Stimulated activated CD4-positive, alpha-beta T cell treated with anti-CD3 and anti-CD28 coated beads, Interleukin-4, amount 100 ng/mL, for 1 hour (primary cell): ENCODE measurements at regions not wholly inside any gene's neighbourhood (a gene's known extent, or its start where the extent isn't known, plus 50 kb on each side); places are given as distances from the start of the nearest gene placed in this dataset.
"Not testable (repeated sequence)": the region's sequence is repeated elsewhere in the genome, so short reads cannot be mapped to it uniquely, and the experiment has no call there.

ENCODE experiments used
- DNase-seq: peaks from one replicate; pipeline ENCODE4 v3.0.0-alpha.2; 2020

- no peak for DNase-seq
These were observed 145.3 kb upstream of the ECI2 start for GRCh38 chr6:4280707-4281106.

DNA sequence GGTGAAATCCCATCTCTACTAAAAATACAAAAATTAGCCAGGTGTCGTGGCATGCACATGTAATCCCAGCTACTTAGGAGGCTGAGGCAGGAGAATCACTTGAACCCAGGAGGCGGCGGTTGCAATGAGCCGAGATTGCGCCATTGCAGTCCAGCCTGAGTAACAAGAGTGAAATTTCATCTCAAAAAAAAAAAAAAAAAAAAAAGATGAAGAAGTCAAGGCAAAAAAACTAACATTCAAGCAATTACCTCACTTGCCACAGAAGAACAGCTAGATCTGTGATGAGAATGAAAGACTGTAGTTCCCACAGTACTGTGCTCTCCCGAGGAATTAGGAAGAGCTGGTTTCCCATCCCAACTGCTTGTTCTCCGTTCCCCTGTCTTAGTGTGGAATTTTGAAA lies 144.7 kb upstream of the ECI2 start:
- no peak for DNase-seq

DNA sequence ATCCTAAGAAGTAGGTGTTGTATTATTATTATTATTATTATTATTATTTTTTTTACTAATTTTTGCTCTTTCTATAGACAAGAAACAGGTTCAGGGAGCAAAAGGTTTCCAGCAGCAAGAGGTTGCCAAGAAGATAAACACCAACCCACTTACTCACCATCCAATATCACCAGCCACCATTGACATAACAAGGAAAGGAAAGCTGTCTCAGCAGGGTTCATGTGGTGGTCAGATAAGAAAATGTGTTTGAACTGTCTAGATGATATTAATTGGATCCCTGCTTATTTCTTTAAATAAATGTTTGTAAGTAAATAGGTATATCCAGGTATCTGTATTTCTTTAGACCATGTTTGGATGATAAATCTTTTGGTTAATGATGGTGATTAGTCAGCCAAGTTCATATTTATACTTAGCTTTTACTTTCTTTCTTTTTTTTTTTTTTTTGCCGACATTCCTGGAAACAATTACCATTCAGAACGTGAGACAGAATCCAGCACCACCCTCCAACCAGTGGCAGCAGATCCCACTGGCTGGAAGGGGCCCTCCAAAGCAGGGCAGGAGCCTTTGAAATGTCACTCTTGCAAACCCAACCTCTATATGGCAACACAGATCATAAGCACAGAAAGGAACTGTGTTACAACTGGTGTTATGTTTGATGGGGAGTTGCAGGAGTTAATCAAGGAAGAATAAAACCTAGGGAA lies 139.2 kb upstream of the ECI2 start:
- no peak for DNase-seq

- DNase-seq: no peak
These were observed 137.6 kb upstream of the ECI2 start for GRCh38 chr6:4272996-4273395.

GRCh38 chr6:4271761-4272470 lies 136.5 kb upstream of the ECI2 start:
- DNase-seq: no peak

DNA sequence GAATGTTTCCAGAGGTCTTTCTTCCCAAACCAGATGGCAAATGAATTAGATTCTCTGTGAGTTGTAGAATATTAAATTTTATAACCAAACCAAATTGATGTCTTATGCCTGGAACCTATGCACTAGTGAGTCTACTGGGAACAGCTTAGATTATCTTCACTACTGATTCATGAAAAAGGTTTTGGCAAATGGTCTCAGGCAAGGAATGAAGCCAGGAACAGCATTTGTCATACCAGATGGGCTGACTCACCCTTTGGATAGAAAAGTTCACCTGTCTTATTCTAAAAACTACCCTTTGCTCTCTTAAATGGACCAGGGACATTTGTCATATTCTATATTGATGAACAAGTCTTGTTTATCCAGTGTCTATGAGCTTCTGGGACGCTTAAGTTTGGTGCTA lies 135.4 kb upstream of the ECI2 start:
- DNase-seq: no peak

- no peak for DNase-seq
These were observed 134.6 kb upstream of the ECI2 start for GRCh38 chr6:4270001-4270400.

DNA sequence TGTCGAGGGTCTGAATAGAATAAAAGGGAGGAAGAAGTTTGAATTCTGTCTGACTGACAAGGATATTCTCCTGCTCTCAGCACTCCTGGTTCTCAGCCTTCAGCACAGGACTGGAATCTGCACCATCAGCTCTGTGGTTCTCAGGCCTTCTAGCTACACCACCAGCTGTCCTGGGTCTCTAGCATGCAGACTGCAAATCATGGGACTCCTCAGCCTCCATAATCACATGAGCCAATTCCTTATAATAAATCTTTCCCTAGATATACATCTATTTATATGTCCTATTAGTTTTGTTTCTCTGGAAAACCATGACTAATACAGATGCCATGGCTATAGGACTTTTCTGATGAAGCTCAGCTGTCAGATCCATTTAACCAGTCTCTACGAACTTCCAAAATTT lies 132.8 kb upstream of the ECI2 start:
- DNase-seq: no peak

DNA sequence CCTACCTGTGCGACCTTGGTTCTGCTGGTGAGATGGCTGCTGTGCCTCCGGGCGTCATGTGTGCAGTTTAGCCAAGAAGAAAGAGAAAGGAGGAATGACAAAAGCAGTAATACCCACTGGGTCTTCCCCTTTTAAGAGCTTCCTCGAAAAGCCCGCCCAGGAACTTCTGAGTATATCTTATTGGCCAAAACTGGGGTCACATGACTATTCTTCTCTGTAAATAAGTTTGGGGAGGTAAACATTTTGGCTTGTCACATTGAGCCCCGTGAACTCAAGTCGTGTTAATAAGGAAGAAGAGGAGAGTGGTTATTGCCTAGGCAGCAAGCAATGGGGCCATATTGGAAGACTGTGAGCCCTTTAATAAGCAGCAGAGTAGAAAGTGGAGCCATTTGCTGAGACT lies 130.4 kb upstream of the ECI2 start:
- DNase-seq: no peak

- DNase-seq: no peak
These were observed 129.2 kb upstream of the ECI2 start for GRCh38 chr6:4264601-4265000.

- DNase-seq: no peak
These were observed 128.7 kb upstream of the ECI2 start for GRCh38 chr6:4264081-4264480.

DNA sequence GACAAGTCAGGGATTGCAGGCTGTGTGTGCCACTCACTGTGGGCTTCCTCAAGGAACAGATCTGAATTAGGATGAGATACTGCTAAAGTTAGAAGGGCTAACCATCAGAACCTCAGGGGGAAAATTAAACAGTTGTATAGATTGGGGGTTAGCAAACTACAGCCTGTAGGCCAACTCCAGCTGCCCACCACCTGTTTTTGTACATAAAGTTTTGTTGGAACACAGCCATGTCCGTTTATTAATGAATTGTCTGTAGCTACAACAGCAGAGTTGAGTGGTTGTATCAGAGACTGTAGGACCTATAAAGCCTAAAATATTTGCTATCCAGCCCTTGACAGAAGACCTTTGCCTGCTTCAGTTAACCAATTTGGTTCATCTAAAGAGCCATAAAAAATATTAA lies 127.2 kb upstream of the ECI2 start:
- no peak for DNase-seq

DNA sequence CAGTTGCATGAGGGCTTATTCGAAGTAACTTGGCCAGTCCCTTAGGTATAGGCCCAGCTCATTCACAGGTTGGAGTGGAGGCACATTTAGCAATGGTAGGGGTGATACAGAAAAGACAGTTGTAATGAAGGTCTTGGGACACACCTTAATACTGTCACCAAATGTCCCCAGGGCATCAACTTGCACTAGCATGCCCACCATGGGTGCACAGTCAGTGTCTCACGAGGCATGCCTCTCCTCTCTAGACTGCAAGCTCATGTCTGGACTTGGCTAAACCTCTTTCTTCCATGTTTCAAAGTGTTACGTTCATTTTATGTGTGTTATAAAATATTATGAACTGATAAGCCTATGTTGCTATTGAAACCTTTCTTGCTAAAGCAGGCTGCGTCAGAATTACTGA lies 124.0 kb upstream of the ECI2 start:
- DNase-seq: no peak

- no peak for DNase-seq
These were observed 123.4 kb upstream of the ECI2 start for GRCh38 chr6:4258733-4259132.

DNA sequence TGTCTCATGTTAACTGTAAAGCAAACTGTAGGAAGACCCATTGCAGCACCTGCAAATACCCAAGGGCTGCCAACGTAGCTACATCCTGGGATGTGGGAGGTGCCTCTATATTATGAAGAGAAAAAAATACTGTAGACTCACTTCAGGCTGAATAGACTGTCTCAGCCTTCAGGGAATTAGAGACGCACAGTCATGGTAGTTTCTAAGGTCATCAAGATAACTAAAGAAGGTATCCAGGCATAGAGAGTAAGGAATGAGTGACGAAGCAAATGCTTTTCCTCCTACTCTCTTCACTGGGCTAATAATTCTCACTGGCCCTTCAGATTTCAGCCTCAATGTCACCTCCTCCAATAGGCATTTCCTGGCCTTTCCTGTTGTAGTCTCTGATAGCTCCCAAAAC lies 121.6 kb upstream of the ECI2 start:
- DNase-seq: no peak

DNA sequence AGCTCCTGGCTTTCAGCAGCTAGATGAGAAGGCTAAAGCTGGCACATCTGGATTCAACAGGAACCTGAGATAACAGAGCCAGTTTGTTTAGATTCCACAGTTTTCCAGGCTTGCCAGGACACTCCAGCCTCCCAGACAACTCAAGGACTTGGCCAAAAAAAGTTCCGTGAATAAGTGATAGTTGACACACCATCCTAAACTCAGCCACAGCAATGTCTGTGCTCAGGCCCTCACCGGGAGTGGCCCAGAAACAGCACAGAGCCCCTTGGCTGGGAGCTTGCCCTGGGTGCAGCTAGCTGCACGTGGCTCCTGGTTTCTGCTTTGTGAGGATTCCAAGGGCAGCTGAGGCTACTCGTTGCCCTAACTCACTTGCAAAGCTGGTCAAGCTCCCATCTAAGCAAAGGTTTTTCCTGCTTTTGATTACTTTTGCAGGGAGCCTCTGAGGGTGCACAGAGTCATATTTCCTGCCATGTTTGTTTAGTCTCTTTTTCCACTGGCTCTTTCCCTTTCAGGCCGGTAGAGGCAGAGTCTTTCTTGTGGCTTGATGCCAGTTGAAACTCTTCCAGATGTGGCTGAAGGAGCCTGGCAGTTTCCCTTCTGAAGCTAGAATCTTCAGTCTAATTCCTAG lies 118.3 kb upstream of the ECI2 start:
- DNase-seq: no peak

GRCh38 chr6:4252445-4252844 lies 117.1 kb upstream of the ECI2 start:
- not testable (repeated sequence) for DNase-seq

GRCh38 chr6:4250645-4251044 lies 115.3 kb upstream of the ECI2 start:
- DNase-seq: no peak

DNA sequence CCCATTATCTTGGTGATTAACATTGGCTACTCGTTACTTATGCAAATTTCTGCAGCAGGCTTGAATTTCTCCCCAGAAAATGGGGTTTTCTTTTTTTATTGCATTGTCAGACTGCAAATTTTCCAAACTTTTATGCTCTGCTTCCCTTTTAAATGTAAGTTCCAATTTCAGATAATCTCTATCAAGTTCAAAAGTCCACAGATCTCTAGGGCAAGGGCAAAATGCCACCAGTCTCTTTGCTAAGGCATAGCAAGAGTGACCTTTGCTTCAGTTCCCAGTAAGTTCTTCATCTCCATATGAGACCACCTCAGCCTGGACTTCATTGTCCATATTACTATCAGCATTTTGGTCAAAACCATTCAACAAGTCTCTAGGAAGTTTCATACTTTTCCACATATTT lies 108.5 kb upstream of the ECI2 start:
- DNase-seq: not testable (repeated sequence)

DNA sequence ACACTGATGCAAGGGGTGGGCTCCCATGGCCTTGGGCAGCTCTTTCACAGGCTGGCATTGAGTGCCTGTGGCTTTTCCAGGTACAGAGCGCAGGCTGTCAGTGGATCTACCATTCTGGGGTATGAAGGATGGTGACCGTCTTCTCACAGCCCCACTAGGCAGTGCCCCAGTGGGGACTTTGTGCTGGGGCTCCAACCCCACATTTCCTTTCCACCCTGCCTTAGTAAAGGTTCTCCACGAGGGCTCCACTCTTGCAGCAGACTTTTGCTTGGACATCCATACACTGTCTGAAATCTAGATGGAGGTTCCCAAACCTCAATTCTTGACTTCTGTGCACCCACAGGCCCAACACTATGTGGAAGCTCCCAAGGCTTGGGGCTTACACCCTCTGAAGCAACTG lies 107.9 kb upstream of the ECI2 start:
- no peak for DNase-seq

DNA sequence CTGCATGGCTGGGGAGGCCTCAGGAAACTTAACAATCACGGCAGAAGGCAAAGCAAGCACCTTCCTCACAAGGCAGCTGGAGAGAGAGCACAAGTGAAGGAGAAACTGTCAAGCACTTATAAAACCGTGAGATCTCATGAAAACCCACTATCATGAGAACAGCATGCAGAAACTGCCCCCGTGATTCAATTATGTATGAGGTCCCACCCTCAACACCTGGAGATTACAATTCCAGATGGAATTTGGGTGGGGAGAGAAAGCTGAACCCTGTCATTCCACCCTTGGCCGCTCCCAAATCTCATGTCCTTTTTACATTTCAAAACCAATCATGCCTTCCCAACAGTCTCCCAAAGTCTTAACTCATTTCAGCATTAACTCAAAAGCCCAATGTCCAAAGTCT lies 107.2 kb upstream of the ECI2 start:
- no peak for DNase-seq

DNA sequence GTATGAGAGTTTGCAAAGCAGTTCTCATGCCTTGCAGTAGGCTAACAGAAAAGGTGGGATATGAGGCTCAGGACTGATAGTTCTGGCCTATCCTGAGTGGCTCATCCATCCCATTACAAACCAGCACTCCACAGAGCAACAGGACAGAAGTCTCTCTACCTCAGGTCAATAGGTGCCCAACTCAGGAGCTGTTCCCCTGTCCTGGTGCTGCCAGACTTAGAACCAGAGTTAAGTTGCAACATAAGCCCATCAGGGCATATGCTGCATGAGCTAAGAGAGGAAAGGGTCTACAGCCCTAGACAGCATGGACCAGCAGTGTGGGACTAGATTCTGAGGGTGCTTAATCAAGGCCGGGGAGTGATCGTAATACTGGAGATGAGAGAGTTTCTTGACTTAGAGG lies 104.8 kb upstream of the ECI2 start:
- no peak for DNase-seq

DNA sequence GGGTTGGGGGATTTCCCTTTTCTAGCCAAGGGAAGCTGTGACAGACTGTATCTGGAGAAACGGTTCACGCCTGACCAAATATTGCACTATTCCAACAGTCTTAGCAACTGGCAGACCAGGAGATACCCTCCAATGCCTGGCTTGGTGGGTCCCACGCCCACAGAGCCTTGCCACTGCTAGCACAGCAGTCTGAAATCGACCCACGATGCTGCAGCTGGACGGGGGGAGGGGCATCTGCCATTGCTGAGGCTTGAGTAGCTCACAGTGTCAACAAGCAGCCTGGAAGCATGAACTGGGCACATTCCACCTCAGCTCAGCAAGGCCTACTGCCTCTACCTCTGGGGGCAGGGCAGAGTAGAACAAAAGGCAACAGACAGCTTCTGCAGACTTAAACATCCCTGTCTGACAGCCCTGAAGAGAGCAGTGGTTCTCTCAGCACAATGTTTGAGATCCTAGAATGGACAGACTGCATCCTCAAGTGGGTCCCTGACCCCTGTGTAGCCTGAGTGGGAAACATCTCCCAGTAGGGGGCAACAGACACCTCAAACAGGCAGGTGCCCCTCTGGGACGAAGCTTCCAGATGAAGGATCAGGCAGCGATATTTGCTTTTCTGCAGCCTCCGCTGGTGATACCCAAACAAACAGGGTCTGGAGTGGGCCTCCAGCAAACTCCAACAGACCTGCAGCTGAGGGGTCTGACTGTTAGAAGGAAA lies 89.9 kb upstream of the ECI2 start:
- no peak for DNase-seq
